GM18508 (cell line): ENCODE measurements at regions not wholly inside any gene's neighbourhood (a gene's known extent, or its start where the extent isn't known, plus 50 kb on each side); places are given as distances from the start of the nearest gene placed in this dataset.
"Not testable (repeated sequence)": the region's sequence is repeated elsewhere in the genome, so short reads cannot be mapped to it uniquely, and the experiment has no call there.

Source experiments
- ATAC-seq: cut with Tn5 transposase; IDR thresholded peaks from one replicate; pipeline ENCODE4 v1.9.1; 2021; ENCODE audit warnings: moderate number of reproducible peaks; ENCODE audit not compliant: insufficient read depth, unreplicated experiment

DNA sequence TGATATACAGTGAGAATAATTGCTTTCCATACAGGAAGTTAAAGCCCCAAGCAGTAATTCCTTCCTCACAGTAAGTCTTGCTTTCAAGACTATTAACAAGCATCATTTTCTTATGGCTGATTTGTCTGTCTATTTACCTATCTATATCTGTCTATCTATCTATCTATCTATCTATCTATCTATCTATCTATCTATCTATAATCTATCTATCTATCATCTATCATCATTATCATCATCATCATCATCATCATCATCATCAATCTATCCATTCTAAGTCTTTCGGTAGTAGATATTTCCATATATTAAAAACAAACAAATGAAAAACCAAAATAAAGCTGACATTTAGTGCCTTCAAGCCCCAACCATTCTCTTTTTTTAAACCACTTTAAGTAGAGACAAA lies 224.4 kb upstream of the RXFP2 start:
- no peak for ATAC-seq

DNA sequence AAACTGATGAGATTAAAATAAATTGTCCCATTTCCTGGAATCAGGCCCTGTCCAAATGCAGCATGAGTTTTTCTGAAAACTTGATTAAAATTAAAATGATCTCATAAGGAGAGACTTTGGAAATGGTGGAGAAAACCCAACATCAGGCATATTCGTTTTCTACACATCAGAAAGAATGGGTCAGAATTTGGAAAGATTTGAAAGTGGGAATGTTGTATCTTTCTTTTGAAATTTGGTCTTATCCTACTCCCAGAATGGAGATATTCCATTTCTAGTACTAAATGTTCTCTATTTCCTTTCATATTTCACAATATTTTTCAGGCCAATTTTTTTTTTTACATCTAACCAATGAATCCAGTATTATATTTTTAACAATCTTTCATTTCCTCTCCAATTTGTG lies 223.9 kb upstream of the RXFP2 start:
- ATAC-seq: no peak

DNA sequence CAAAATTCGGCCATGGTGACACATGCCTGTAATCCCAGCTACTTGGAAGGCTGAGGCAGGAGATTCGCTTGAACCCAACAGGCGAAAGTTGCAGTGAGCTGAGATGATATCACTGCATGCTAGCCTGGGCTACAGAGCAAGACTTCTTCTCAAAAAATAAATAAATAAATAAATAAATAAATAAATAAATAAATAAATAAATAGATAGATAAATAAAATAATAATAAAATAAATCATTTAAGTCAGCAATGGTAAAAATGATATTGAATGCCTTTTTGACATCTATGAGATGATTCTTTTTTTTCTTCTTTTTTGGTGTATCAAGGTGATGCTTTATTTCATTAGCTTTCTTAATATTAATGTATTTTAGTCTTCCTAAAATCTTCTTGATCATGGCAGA lies 221.7 kb upstream of the RXFP2 start:
- ATAC-seq: no peak

GRCh38 chr13:31518645-31519044 lies 220.7 kb upstream of the RXFP2 start:
- ATAC-seq: no peak

DNA sequence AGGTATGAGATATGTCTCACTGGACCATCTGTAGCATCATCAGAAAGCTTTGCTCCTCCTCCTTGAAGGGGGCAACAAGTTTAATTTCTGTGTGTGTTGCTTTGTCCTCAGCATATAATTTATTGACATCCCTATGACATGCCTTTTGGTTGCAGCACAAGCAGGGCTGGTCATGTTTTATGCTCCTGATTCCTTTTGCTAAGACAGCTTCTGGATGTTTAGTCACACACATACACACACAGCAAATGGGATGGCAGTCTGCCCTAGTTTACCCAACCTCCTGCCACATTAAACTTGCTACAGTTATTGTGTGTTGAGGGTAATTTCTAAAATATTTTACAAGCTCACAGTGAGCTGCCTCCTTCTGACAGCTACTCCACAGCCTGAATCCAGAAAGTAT lies 217.9 kb upstream of the RXFP2 start:
- no peak for ATAC-seq

DNA sequence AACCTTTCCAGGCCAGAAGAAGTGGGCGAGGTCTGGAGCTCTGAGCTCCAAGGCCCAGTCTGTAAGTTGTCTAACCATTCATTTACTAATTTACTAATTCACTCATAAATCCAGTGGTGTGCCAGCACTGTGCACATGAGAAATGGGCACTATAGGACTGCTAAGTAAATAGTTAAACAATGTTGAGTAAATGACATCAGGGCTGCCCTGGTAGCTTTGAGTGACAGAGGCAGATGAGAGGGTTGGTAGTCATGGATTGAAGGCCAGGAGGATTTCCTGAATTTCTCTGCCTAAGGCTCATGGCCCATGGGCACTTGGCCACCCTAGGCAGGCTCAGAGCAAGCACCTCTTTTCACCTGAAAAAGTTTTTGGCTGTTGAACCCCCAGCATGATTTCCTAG lies 216.9 kb upstream of the RXFP2 start:
- no peak for ATAC-seq

DNA sequence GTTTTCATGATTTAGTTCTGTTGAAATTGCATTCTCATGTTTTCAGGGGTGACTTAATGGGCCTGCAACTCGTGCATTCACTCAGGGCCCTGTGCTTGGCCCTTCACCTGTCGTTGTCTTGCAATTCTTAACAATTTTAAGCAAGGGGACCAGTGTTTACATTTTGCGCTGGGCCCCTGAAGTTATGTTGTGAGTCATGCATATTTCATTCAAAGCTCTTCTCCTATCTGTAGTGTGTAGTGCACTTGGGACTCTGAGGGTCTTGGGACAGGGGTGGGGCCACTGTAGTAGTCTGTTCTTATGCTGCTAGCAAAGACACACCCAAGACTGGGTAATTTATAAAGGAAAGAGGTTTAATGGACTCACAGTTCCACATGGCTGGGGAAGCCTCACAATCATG lies 211.2 kb upstream of the RXFP2 start:
- no peak for ATAC-seq

DNA sequence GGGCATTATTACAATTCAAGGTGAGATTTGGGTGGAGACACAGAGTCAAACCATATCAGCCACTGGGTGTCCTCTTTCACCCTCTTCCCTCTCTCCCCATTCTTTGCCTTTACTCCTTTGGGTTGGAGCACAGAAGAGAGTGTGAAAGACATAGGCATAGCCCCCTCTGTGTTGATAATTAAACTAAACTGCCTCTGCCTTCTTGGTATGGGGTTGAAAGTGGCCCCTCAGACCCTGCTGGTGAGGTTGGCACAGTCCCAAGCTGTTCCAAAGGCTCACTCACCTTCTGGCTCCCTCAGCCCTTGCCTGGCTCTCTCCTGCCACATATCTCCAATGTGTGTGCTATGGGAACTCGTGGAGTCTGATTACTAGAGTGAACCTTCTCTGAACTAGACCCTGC lies 210.6 kb upstream of the RXFP2 start:
- no peak for ATAC-seq

- ATAC-seq: no peak
Measured at GRCh38 chr13:31530922-31531321, 208.4 kb upstream of the RXFP2 start.

GRCh38 chr13:31537052-31537451 lies 202.3 kb upstream of the RXFP2 start:
- ATAC-seq: no peak

GRCh38 chr13:31538067-31539042 lies 201.0 kb upstream of the RXFP2 start:
- no peak for ATAC-seq

- ATAC-seq: no peak
Measured at GRCh38 chr13:31540281-31540680, 199.0 kb upstream of the RXFP2 start.

GRCh38 chr13:31543190-31543589 lies 196.1 kb upstream of the RXFP2 start:
- ATAC-seq: no peak

- no peak for ATAC-seq
Measured at GRCh38 chr13:31545616-31546015, 193.7 kb upstream of the RXFP2 start.

- no peak for ATAC-seq
Measured at GRCh38 chr13:31556376-31556775, 182.9 kb upstream of the RXFP2 start.

DNA sequence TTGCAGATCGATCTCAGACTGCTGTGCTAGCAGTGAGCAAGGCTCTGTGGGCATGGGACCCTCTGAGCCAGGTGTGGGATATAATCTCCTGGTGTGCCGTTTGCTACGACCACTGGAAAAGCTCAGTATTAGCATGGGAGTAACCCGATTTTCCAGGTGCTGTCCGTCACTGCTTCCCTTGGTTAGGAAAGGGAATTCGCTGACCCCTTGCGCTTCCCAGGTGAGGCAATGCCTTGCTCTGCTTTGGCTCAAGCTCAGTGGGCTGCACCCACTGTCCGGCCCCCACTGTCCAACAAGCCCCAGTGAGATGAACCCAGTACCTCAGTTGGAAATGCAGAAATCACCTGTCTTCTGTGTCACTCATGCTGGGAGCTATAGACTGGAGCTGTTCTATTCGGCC lies 155.1 kb upstream of the RXFP2 start:
- not testable (repeated sequence) for ATAC-seq

- ATAC-seq: no peak
Measured at GRCh38 chr13:31587698-31588266, 151.5 kb upstream of the RXFP2 start.

DNA sequence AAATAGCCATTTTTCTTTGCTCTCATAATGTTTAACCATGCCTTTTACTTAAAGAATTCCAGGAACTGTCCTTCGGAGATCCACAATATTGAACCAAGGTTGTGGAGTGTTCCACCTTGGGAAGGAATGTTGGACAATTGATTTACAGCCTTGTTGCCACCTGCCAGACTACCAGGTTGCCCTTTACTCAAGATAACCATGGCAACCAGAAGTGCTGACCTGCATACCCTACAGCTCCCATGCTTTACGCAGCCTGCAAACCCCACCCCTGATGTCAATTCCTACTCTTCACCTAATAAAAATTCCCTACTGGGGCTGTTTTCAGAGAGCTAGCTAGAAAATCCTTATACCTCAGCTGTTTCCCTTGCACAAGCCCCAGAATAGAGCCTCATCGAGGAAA lies 151.0 kb upstream of the RXFP2 start:
- no peak for ATAC-seq

DNA sequence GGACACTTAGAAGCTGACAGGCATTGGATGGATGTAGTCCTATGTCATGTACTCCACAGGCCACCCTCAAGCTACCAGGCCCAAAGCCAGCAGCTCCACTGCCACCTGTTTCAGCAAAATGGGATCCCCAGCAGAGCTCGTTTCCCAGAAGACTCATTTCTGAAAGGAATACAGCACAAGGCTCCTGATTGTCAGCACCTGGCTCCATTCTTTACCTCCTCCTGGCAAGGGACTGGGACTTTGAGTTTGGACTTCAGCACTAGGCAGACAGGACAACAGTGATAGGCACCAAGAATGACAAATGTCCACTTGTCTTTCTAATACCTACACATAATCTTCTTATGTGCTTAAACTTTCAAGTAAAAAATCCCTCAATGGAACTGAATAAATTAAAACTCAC lies 150.4 kb upstream of the RXFP2 start:
- ATAC-seq: no peak

- no peak for ATAC-seq
Measured at GRCh38 chr13:31591642-31592233, 147.6 kb upstream of the RXFP2 start.

DNA sequence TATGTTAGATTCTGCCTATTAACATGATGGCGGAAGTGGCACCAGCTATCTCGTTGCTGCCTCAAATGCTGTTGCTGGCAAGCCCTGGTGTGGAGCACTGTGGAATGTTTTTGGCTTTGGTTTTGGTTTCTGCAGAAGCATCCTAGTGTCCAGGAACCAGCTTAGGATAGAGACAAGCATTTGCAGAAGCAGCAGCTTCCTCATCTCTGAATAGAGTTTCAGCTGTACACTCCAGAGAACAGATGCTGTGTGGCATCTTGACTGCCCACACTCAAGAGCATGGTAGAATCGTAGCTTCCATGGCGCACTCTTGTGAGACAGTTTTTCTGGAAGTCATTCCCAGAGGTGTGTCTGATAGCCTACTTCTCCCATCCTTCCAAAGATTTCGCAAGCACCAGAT lies 145.3 kb upstream of the RXFP2 start:
- no peak for ATAC-seq
